Heart left ventricle (tissue), 13 donors: ENCODE measurements at regions not wholly inside any gene's neighbourhood (a gene's known extent, or its start where the extent isn't known, plus 50 kb on each side); places are given as distances from the start of the nearest gene placed in this dataset.

ENCODE experiments used
- CTCF ChIP-seq, 12 donors: fragments of 200-600 bp; sonication (generic) in 4 of 12; IDR thresholded peaks; one replicate each; pipeline versions ENCODE4 v1.5.0 to v1.8.0; 2018 to 2022; ENCODE audit warnings: antibody characterized with exemption in 12 of 12, mild to moderate bottlenecking in 5 of 12
- POLR2A ChIP-seq, 2 donors: fragments of 450-650 bp; IDR thresholded peaks; one replicate each; pipeline ENCODE4 v1.6.1; 2017; ENCODE audit warnings: antibody characterized with exemption in 2 of 2, mild to moderate bottlenecking in 2 of 2, moderate library complexity in 2 of 2
- donor health status: ischemic (EF 13 %, LVEDD 7.1; RV severe dilation, severe dysfunction).
- donor health status: DM: no; HTN: yes; CAD: no.
- donor health status: DM: no; HTN: no; CAD: no.
- donor health status: ischemic (EF 25% LVEDD 6.9; RV normal size, moderate dysfunction).
- donor health status: ischemic (EF 25% LVEDD 5.7; RV mildly dilated, moderate dysfunction).
- donor health status: ischemic (EF 35%, LVEDD 5.7; RV mildly dilated, moderate dysfunction).
- donor health status: nonischemic (EF 11% LVEDD 7.7; RV severe dilation, severe dysfunction).
- donor health status: DM: yes; HTN: yes; CAD: no.
- donor health status: PGD.
- donor health status: ischemic (EF 29% LVEDD 5.4; RV normal size, mild dysfunction).
- donor health status: nonischemic (EF 23%, LVEDD 6.1; RV moderate dilation, normal function).

GRCh38 chr6:133070410-133071043 is 170.6 kb upstream of the EYA4 start:
- no peak for TF ChIP-seq CTCF (IDR thresholded peaks at IDR 0.05)
- no peak for TF ChIP-seq POLR2A (IDR thresholded peaks at IDR 0.05)
